Femur (tissue), 1 donor: ENCODE measurements at regions not wholly inside any gene's neighbourhood (a gene's known extent, or its start where the extent isn't known, plus 50 kb on each side); places are given as distances from the start of the nearest gene placed in this dataset.
"Not testable (repeated sequence)": the region's sequence is repeated elsewhere in the genome, so short reads cannot be mapped to it uniquely, and the experiment has no call there.

Experiments
- DNase-seq: peaks from one replicate; pipeline ENCODE4 v3.0.0-alpha.2; 2017

- not testable (repeated sequence) for DNase-seq
These were observed 121.1 kb upstream of the MTLN start for GRCh38 chr2:110333114-110334095.

GRCh38 chr2:110331625-110332024, 119.3 kb upstream of the MTLN start:
- DNase-seq: not testable (repeated sequence)

- not testable (repeated sequence) for DNase-seq
These were observed 117.4 kb upstream of the MTLN start for GRCh38 chr2:110329760-110330159.

- not testable (repeated sequence) for DNase-seq
These were observed 116.8 kb upstream of the MTLN start for GRCh38 chr2:110329158-110329557.

- peak; percentile 13 for DNase-seq
These were observed 116.3 kb upstream of the MTLN start for GRCh38 chr2:110328677-110329076.

- DNase-seq: not testable (repeated sequence)
These were observed 111.5 kb upstream of the MTLN start for GRCh38 chr2:110323832-110324231.

GRCh38 chr2:110322535-110322934, 110.2 kb upstream of the MTLN start:
- not testable (repeated sequence) for DNase-seq

GRCh38 chr2:110320834-110321563, 108.7 kb upstream of the MTLN start:
- DNase-seq: not testable (repeated sequence)

- not testable (repeated sequence) for DNase-seq
These were observed 106.6 kb upstream of the MTLN start for GRCh38 chr2:110318898-110319297.

GRCh38 chr2:110317377-110317776, 105.0 kb upstream of the MTLN start:
- DNase-seq: not testable (repeated sequence)

- not testable (repeated sequence) for DNase-seq
These were observed 103.9 kb upstream of the MTLN start for GRCh38 chr2:110316051-110316865.

GRCh38 chr2:110315054-110315820, 102.9 kb upstream of the MTLN start:
- not testable (repeated sequence) for DNase-seq

- DNase-seq: not testable (repeated sequence)
These were observed 102.1 kb upstream of the MTLN start for GRCh38 chr2:110314472-110314871.

GRCh38 chr2:110313032-110313431, 100.7 kb upstream of the MTLN start:
- not testable (repeated sequence) for DNase-seq

GRCh38 chr2:110311713-110312444, 99.5 kb upstream of the MTLN start:
- not testable (repeated sequence) for DNase-seq

- not testable (repeated sequence) for DNase-seq
These were observed 98.7 kb upstream of the MTLN start for GRCh38 chr2:110310988-110311475.

GRCh38 chr2:110308728-110309127, 96.4 kb upstream of the MTLN start:
- not testable (repeated sequence) for DNase-seq

- DNase-seq: not testable (repeated sequence)
These were observed 80.5 kb upstream of the MTLN start for GRCh38 chr2:110292807-110293206.

- DNase-seq: not testable (repeated sequence)
These were observed 79.7 kb upstream of the MTLN start for GRCh38 chr2:110291909-110292579.

GRCh38 chr2:110287817-110288216, 75.5 kb upstream of the MTLN start:
- not testable (repeated sequence) for DNase-seq
